ENCODE measurements at regions not wholly inside any gene's neighbourhood (a gene's known extent, or its start where the extent isn't known, plus 50 kb on each side); places are given as distances from the start of the nearest gene placed in this dataset.

DNA sequence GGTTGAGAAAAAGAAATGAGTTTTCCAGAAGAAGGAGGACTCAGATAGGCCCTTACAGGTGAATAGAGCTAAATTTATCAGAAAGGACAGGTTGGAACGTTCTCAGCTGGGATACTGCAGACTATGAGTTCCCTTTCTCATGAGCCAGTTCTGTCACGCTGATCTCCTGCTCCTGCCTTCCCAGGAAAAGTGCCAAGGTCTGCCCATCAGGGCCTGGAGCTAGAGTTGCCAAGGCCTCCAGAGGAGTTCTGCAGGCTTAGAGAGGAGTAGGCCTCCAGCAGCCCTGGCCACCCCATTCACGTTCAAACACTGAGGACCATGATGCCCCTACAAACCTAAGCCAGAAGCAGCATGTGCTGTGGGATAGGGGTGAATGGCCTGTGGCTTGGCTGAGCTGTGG is 126.8 kb upstream of the TNR start:
- no peak for TF ChIP-seq POLR2A (IDR thresholded peaks at IDR 0.05)
- TF ChIP-seq, protein P1, sequence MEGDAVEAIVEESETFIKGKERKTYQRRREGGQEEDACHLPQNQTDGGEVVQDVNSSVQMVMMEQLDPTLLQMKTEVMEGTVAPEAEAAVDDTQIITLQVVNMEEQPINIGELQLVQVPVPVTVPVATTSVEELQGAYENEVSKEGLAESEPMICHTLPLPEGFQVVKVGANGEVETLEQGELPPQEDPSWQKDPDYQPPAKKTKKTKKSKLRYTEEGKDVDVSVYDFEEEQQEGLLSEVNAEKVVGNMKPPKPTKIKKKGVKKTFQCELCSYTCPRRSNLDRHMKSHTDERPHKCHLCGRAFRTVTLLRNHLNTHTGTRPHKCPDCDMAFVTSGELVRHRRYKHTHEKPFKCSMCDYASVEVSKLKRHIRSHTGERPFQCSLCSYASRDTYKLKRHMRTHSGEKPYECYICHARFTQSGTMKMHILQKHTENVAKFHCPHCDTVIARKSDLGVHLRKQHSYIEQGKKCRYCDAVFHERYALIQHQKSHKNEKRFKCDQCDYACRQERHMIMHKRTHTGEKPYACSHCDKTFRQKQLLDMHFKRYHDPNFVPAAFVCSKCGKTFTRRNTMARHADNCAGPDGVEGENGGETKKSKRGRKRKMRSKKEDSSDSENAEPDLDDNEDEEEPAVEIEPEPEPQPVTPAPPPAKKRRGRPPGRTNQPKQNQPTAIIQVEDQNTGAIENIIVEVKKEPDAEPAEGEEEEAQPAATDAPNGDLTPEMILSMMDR (IDR thresholded peaks at IDR 0.05), result no peak
